Thoracic aorta (tissue), 2 donors: ENCODE measurements at regions not wholly inside any gene's neighbourhood (a gene's known extent, or its start where the extent isn't known, plus 50 kb on each side); places are given as distances from the start of the nearest gene placed in this dataset.
"Not testable (repeated sequence)": the region's sequence is repeated elsewhere in the genome, so short reads cannot be mapped to it uniquely, and the experiment has no call there.

Experiments used
- ATAC-seq: fragments of 150-250 bp; one replicate; pipeline ENCODE4 v1.8.0; 2017; ENCODE audit warnings: low read depth; ENCODE audit not compliant: insufficient number of reproducible peaks, low FRiP score
- DNase-seq: peaks from one replicate; pipeline ENCODE4 v3.0.0-alpha.2; 2020; ENCODE audit warnings: low spot score
- H3K27ac ChIP-seq, 2 donors: fragments of 200-600 bp; sonication (generic); 1 replicate in 1 of 2; 2 replicates in 1 of 2; pipeline ENCODE4 v1.5.1; 2016; ENCODE audit warnings: mild to moderate bottlenecking in 2 of 2, moderate library complexity in 2 of 2
- H3K27me3 ChIP-seq: fragments of 200-600 bp; sonication (generic); replicated peaks from 2 replicates; pipeline ENCODE4 v1.6.0; 2016; ENCODE audit warnings: mild to moderate bottlenecking; ENCODE audit not compliant: insufficient read depth
- H3K36me3 ChIP-seq: fragments of 200-600 bp; sonication (generic); one replicate; pipeline ENCODE4 v1.5.1; 2016
- H3K4me1 ChIP-seq, 2 donors: fragments of 200-600 bp; sonication (generic); 1 replicate in 1 of 2; 2 replicates in 1 of 2; pipeline versions ENCODE4 v1.5.1 to v1.6.0; 2016; ENCODE audit warnings: low read depth in 2 of 2, mild to moderate bottlenecking in 1 of 2; ENCODE audit not compliant: control insufficient read depth in 1 of 2
- H3K4me3 ChIP-seq: fragments of 200-600 bp; sonication (generic); 2 replicates; pipeline ENCODE4 v1.5.1; 2016; ENCODE audit warnings: mild to moderate bottlenecking
- H3K9me3 ChIP-seq: fragments of 200-600 bp; sonication (generic); 2 replicates; pipeline ENCODE4 v1.5.1; 2016
- CTCF ChIP-seq: fragments of 200-600 bp; sonication (generic); IDR thresholded peaks from one replicate; pipeline ENCODE4 v1.5.1; 2019; ENCODE audit warnings: antibody characterized with exemption

DNA sequence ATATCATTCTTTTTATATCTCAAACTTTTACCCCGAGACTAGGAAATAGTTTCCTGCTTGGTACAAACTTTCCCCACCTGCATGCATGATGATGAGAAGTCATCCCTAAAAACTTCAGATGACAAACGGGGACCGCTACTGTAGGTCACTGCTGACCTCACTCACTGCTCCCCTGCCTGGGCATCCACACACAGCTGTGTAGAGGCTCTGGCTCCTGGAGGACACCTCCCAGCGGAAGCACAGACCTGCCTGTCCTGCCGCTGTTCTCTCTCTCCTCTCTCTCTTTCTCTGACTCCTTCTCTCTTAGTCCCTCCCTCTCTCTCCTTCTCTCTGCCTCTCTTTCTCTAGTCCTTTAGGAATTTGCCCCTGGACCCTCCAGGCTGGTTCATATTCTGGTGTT lies 202.9 kb upstream of the PITRM1 start:
- H3K36me3 ChIP-seq: no peaks in the 10 kb centered on the region
- no peak overlapping the region for H3K4me3 ChIP-seq
- DNase-seq: no peak
- H3K4me1 ChIP-seq: peaks cover 8 to 11% of the 10 kb centered on the region in 2 donors
- H3K27ac ChIP-seq: no peak overlapping the region
- no peak for TF ChIP-seq CTCF
- ATAC-seq: no peak
- no peaks in the 10 kb centered on the region for H3K27me3 ChIP-seq
- no peaks in the 10 kb centered on the region for H3K9me3 ChIP-seq

- Histone ChIP-seq H3K9me3 (no peaks in the 10 kb centered on the region), H3K4me1 (peaks cover 8 to 11% of the 10 kb centered on the region in 2 donors), H3K4me3 (no peak overlapping the region), H3K36me3 (no peaks in the 10 kb centered on the region), H3K27me3 (no peaks in the 10 kb centered on the region), H3K27ac (no peak overlapping the region)
- DNase-seq: no peak
- ATAC-seq: no peak
- no peak for TF ChIP-seq CTCF
These were observed 202.3 kb upstream of the PITRM1 start for GRCh38 chr10:3374914-3375313.

DNA sequence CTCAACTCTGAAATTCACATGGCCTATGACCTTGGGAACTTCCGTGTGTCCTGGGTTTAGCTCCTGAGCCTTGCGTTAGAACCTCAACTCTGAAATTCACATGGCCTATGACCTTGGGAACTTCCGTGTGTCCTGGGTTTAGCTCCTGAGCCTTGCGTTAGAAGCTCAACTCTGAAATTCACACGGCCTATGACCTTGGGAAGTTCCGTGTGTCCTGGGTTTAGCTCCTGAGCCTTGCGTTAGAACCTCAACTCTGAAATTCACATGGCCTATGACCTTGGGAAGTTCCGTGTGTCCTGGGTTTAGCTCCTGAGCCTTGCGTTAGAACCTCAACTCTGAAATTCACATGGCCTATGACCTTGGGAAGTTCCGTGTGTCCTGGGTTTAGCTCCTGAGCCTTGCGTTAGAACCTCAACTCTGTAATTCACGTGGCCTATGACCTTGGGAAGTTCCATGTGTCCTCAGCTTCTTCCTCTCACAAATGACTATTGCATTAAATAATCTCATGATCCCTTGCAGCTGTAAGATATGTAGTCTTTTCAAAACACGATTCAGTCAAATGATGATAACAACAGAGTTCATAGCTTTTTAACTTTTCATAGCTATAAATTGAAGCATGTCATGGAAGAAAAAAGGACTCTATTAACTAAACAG lies 200.9 kb upstream of the PITRM1 start:
- not testable (repeated sequence) for H3K9me3 ChIP-seq, H3K36me3 ChIP-seq, ATAC-seq, H3K27me3 ChIP-seq, H3K4me3 ChIP-seq, DNase-seq
- Histone ChIP-seq H3K4me1 (peaks cover 8 to 11% of the 10 kb centered on the region in 2 donors), H3K27ac (peak overlapping the region in 1 of 2 donors; percentile 75)

- no peaks in the 10 kb centered on the region for H3K9me3 ChIP-seq
- peak; percentile 37 for ATAC-seq
- H3K4me1 ChIP-seq: peaks cover 8 to 11% of the 10 kb centered on the region in 2 donors
- H3K27ac ChIP-seq: peak overlapping the region; percentile 59 to 75
- H3K36me3 ChIP-seq: no peaks in the 10 kb centered on the region
- H3K4me3 ChIP-seq: no peak overlapping the region
- DNase-seq: no peak
- H3K27me3 ChIP-seq: no peaks in the 10 kb centered on the region
- no peak for TF ChIP-seq CTCF
These were observed 199.7 kb upstream of the PITRM1 start for GRCh38 chr10:3372281-3372680.

- H3K36me3 ChIP-seq, H3K27me3 ChIP-seq, H3K9me3 ChIP-seq, DNase-seq, ATAC-seq, H3K4me3 ChIP-seq: not testable (repeated sequence)
- Histone ChIP-seq H3K4me1 (peaks cover 8 to 11% of the 10 kb centered on the region in 2 donors), H3K27ac (peak overlapping the region; percentile 59 to 75)
These were observed 199.0 kb upstream of the PITRM1 start for GRCh38 chr10:3371624-3372023.

DNA sequence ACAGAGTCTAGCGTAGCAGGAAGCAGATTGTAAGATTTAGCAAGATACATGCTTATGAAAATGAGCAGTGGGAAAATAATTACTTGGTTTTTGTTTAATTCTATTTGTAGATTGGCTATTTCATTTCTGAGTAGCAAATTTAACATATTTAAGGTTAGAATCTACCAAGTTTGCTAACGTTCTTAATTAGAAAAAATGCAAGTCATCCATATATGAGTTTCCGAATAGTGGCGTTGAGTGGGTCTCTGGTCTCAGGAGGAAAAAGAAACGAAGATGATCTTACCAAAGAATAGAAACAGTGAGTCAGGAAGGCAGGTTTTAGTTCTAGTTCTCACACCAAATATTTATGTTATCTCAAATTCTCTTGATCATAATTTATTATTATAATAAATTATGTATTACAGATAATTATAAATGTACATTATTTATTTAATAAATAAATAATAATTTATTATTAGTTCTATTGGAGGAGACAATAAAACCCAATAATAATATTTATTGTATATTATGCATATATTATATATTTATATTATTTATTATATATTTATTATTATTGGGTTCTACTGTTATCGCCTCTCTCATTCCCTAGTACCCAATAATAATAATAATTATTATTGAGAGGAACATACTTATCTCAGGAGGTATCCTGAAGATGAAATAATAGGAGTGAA lies 194.3 kb upstream of the PITRM1 start:
- no peaks in the 10 kb centered on the region for H3K9me3 ChIP-seq
- no peaks in the 10 kb centered on the region for H3K36me3 ChIP-seq
- peaks cover under 1 to 2% of the 10 kb centered on the region in 2 donors for H3K4me1 ChIP-seq
- DNase-seq (no peak), ATAC-seq (no peak)
- no peak for TF ChIP-seq CTCF
- H3K27me3 ChIP-seq: no peaks in the 10 kb centered on the region
- no peak overlapping the region for H3K27ac ChIP-seq
- H3K4me3 ChIP-seq: no peak overlapping the region
